ENCODE measurements at regions not wholly inside any gene's neighbourhood (a gene's known extent, or its start where the extent isn't known, plus 50 kb on each side); places are given as distances from the start of the nearest gene placed in this dataset.

- Histone ChIP-seq H3K27me3 (ENCODE audit: control insufficient read depth in 1 of 2, insufficient read depth in 2 of 2, low read length in 2 of 2) (no peaks in the 10 kb centered on the region), H3K36me3 (ENCODE audit: control insufficient read depth in 2 of 2, insufficient read depth in 2 of 2, low read length in 2 of 2) (no peaks in the 10 kb centered on the region), H3K4me3 (ENCODE audit: low read length in 2 of 2) (no peak overlapping the region), H3K9ac (ENCODE audit: low read length in 2 of 2) (no peak overlapping the region), H3K4me1 (ENCODE audit: control insufficient read depth, insufficient read depth, low read length) (no peaks in the 10 kb centered on the region), H3K9me3 (ENCODE audit: control insufficient read depth in 2 of 2, low read length in 2 of 2) (no peaks in the 10 kb centered on the region), H3K27ac (ENCODE audit: low read length) (no peak overlapping the region)
These were observed 95.5 kb upstream of the LGSN start for GRCh38 chr6:63415286-63415685.

GRCh38 chr6:63418741-63419140 is 99.0 kb upstream of the LGSN start:
- H3K36me3 ChIP-seq (ENCODE audit: control insufficient read depth in 2 of 2, insufficient read depth in 2 of 2, low read length in 2 of 2): no peaks in the 10 kb centered on the region
- no peak overlapping the region for H3K27ac ChIP-seq (ENCODE audit: low read length)
- no peak overlapping the region for H3K9ac ChIP-seq (ENCODE audit: low read length in 2 of 2)
- H3K9me3 ChIP-seq (ENCODE audit: control insufficient read depth in 2 of 2, low read length in 2 of 2): peaks cover 0 to 2% of the 10 kb centered on the region in 2 donors
- H3K4me1 ChIP-seq (ENCODE audit: control insufficient read depth, insufficient read depth, low read length): no peaks in the 10 kb centered on the region
- no peak overlapping the region for H3K4me3 ChIP-seq (ENCODE audit: low read length in 2 of 2)
- H3K27me3 ChIP-seq (ENCODE audit: control insufficient read depth in 1 of 2, insufficient read depth in 2 of 2, low read length in 2 of 2): no peaks in the 10 kb centered on the region

GRCh38 chr6:63424636-63425035 is 104.9 kb upstream of the LGSN start:
- H3K9ac ChIP-seq (ENCODE audit: low read length in 2 of 2): no peak overlapping the region
- H3K27me3 ChIP-seq (ENCODE audit: control insufficient read depth in 1 of 2, insufficient read depth in 2 of 2, low read length in 2 of 2): no peaks in the 10 kb centered on the region
- H3K4me1 ChIP-seq (ENCODE audit: control insufficient read depth, insufficient read depth, low read length): no peaks in the 10 kb centered on the region
- H3K4me3 ChIP-seq (ENCODE audit: low read length in 2 of 2): no peak overlapping the region
- no peaks in the 10 kb centered on the region for H3K36me3 ChIP-seq (ENCODE audit: control insufficient read depth in 2 of 2, insufficient read depth in 2 of 2, low read length in 2 of 2)
- H3K9me3 ChIP-seq (ENCODE audit: control insufficient read depth in 2 of 2, low read length in 2 of 2): peaks cover 0 to 2% of the 10 kb centered on the region in 2 donors
- no peak overlapping the region for H3K27ac ChIP-seq (ENCODE audit: low read length)

GRCh38 chr6:63425493-63425892 is 105.7 kb upstream of the LGSN start:
- Histone ChIP-seq H3K4me3 (ENCODE audit: low read length in 2 of 2) (no peak overlapping the region), H3K27me3 (ENCODE audit: control insufficient read depth in 1 of 2, insufficient read depth in 2 of 2, low read length in 2 of 2) (no peaks in the 10 kb centered on the region), H3K9ac (ENCODE audit: low read length in 2 of 2) (no peak overlapping the region), H3K27ac (ENCODE audit: low read length) (no peak overlapping the region), H3K9me3 (ENCODE audit: control insufficient read depth in 2 of 2, low read length in 2 of 2) (peaks cover 0 to 2% of the 10 kb centered on the region in 2 donors), H3K4me1 (ENCODE audit: control insufficient read depth, insufficient read depth, low read length) (no peaks in the 10 kb centered on the region), H3K36me3 (ENCODE audit: control insufficient read depth in 2 of 2, insufficient read depth in 2 of 2, low read length in 2 of 2) (no peaks in the 10 kb centered on the region)

- no peaks in the 10 kb centered on the region for H3K4me1 ChIP-seq (ENCODE audit: control insufficient read depth, insufficient read depth, low read length)
- no peak overlapping the region for H3K4me3 ChIP-seq (ENCODE audit: low read length in 2 of 2)
- H3K9me3 ChIP-seq (ENCODE audit: control insufficient read depth in 2 of 2, low read length in 2 of 2): peaks cover 0 to 2% of the 10 kb centered on the region in 2 donors
- H3K27ac ChIP-seq (ENCODE audit: low read length): no peak overlapping the region
- H3K36me3 ChIP-seq (ENCODE audit: control insufficient read depth in 2 of 2, insufficient read depth in 2 of 2, low read length in 2 of 2): no peaks in the 10 kb centered on the region
- no peaks in the 10 kb centered on the region for H3K27me3 ChIP-seq (ENCODE audit: control insufficient read depth in 1 of 2, insufficient read depth in 2 of 2, low read length in 2 of 2)
- no peak overlapping the region for H3K9ac ChIP-seq (ENCODE audit: low read length in 2 of 2)
These were observed 107.1 kb upstream of the LGSN start for GRCh38 chr6:63426844-63427243.

GRCh38 chr6:63427951-63428350 is 108.2 kb upstream of the LGSN start:
- H3K27ac ChIP-seq (ENCODE audit: low read length): no peak overlapping the region
- no peak overlapping the region for H3K4me3 ChIP-seq (ENCODE audit: low read length in 2 of 2)
- H3K4me1 ChIP-seq (ENCODE audit: control insufficient read depth, insufficient read depth, low read length): no peaks in the 10 kb centered on the region
- H3K36me3 ChIP-seq (ENCODE audit: control insufficient read depth in 2 of 2, insufficient read depth in 2 of 2, low read length in 2 of 2): no peaks in the 10 kb centered on the region
- no peak overlapping the region for H3K9ac ChIP-seq (ENCODE audit: low read length in 2 of 2)
- H3K9me3 ChIP-seq (ENCODE audit: control insufficient read depth in 2 of 2, low read length in 2 of 2): peaks cover 0 to 1% of the 10 kb centered on the region in 2 donors
- H3K27me3 ChIP-seq (ENCODE audit: control insufficient read depth in 1 of 2, insufficient read depth in 2 of 2, low read length in 2 of 2): no peaks in the 10 kb centered on the region

GRCh38 chr6:63430985-63431519 is 111.3 kb upstream of the LGSN start:
- no peaks in the 10 kb centered on the region for H3K27me3 ChIP-seq (ENCODE audit: control insufficient read depth in 1 of 2, insufficient read depth in 2 of 2, low read length in 2 of 2)
- no peaks in the 10 kb centered on the region for H3K36me3 ChIP-seq (ENCODE audit: control insufficient read depth in 2 of 2, insufficient read depth in 2 of 2, low read length in 2 of 2)
- no peak overlapping the region for H3K27ac ChIP-seq (ENCODE audit: low read length)
- no peaks in the 10 kb centered on the region for H3K9me3 ChIP-seq (ENCODE audit: control insufficient read depth in 2 of 2, low read length in 2 of 2)
- H3K9ac ChIP-seq (ENCODE audit: low read length in 2 of 2): no peak overlapping the region
- no peak overlapping the region for H3K4me3 ChIP-seq (ENCODE audit: low read length in 2 of 2)
- no peaks in the 10 kb centered on the region for H3K4me1 ChIP-seq (ENCODE audit: control insufficient read depth, insufficient read depth, low read length)

GRCh38 chr6:63434943-63435342 is 115.2 kb upstream of the LGSN start:
- Histone ChIP-seq H3K36me3 (ENCODE audit: control insufficient read depth in 2 of 2, insufficient read depth in 2 of 2, low read length in 2 of 2) (no peaks in the 10 kb centered on the region), H3K4me1 (ENCODE audit: control insufficient read depth, insufficient read depth, low read length) (no peaks in the 10 kb centered on the region), H3K9ac (ENCODE audit: low read length in 2 of 2) (no peak overlapping the region), H3K27me3 (ENCODE audit: control insufficient read depth in 1 of 2, insufficient read depth in 2 of 2, low read length in 2 of 2) (no peaks in the 10 kb centered on the region), H3K9me3 (ENCODE audit: control insufficient read depth in 2 of 2, low read length in 2 of 2) (no peaks in the 10 kb centered on the region), H3K27ac (ENCODE audit: low read length) (no peak overlapping the region), H3K4me3 (ENCODE audit: low read length in 2 of 2) (no peak overlapping the region)

GRCh38 chr6:63436356-63436755 is 116.6 kb upstream of the LGSN start:
- H3K4me3 ChIP-seq (ENCODE audit: low read length in 2 of 2): no peak overlapping the region
- H3K9ac ChIP-seq (ENCODE audit: low read length in 2 of 2): no peak overlapping the region
- H3K4me1 ChIP-seq (ENCODE audit: control insufficient read depth, insufficient read depth, low read length): no peaks in the 10 kb centered on the region
- H3K27me3 ChIP-seq (ENCODE audit: control insufficient read depth in 1 of 2, insufficient read depth in 2 of 2, low read length in 2 of 2): no peaks in the 10 kb centered on the region
- H3K27ac ChIP-seq (ENCODE audit: low read length): no peak overlapping the region
- H3K9me3 ChIP-seq (ENCODE audit: control insufficient read depth in 2 of 2, low read length in 2 of 2): no peaks in the 10 kb centered on the region
- no peaks in the 10 kb centered on the region for H3K36me3 ChIP-seq (ENCODE audit: control insufficient read depth in 2 of 2, insufficient read depth in 2 of 2, low read length in 2 of 2)

- H3K27ac ChIP-seq (ENCODE audit: low read length): no peak overlapping the region
- no peak overlapping the region for H3K4me3 ChIP-seq (ENCODE audit: low read length in 2 of 2)
These were observed 117.3 kb upstream of the LGSN start for GRCh38 chr6:63437058-63437457.

GRCh38 chr6:63440057-63440456 is 120.3 kb upstream of the LGSN start:
- Histone ChIP-seq H3K27ac (ENCODE audit: low read length) (no peak overlapping the region), H3K36me3 (ENCODE audit: control insufficient read depth in 2 of 2, insufficient read depth in 2 of 2, low read length in 2 of 2) (no peaks in the 10 kb centered on the region), H3K4me3 (ENCODE audit: low read length in 2 of 2) (no peak overlapping the region), H3K27me3 (ENCODE audit: control insufficient read depth in 1 of 2, insufficient read depth in 2 of 2, low read length in 2 of 2) (no peaks in the 10 kb centered on the region), H3K4me1 (ENCODE audit: control insufficient read depth, insufficient read depth, low read length) (no peaks in the 10 kb centered on the region), H3K9me3 (ENCODE audit: control insufficient read depth in 2 of 2, low read length in 2 of 2) (no peaks in the 10 kb centered on the region), H3K9ac (ENCODE audit: low read length in 2 of 2) (no peak overlapping the region)

More at GRCh38 chr6:63437058-63437457, 117.3 kb upstream of the LGSN start:
- Histone ChIP-seq H3K4me1 (ENCODE audit: control insufficient read depth, insufficient read depth, low read length) (no peaks in the 10 kb centered on the region), H3K36me3 (ENCODE audit: control insufficient read depth in 2 of 2, insufficient read depth in 2 of 2, low read length in 2 of 2) (no peaks in the 10 kb centered on the region), H3K9ac (ENCODE audit: low read length in 2 of 2) (no peak overlapping the region), H3K9me3 (ENCODE audit: control insufficient read depth in 2 of 2, low read length in 2 of 2) (no peaks in the 10 kb centered on the region), H3K27me3 (ENCODE audit: control insufficient read depth in 1 of 2, insufficient read depth in 2 of 2, low read length in 2 of 2) (no peaks in the 10 kb centered on the region)

All from stomach smooth muscle (tissue), 2 donors.